Left hindlimb (tissue), 1 donor: ENCODE measurements at regions not wholly inside any gene's neighbourhood (a gene's known extent, or its start where the extent isn't known, plus 50 kb on each side); places are given as distances from the start of the nearest gene placed in this dataset.
"Not testable (repeated sequence)": the region's sequence is repeated elsewhere in the genome, so short reads cannot be mapped to it uniquely, and the experiment has no call there.

Experiments used
- DNase-seq: peaks from one replicate; pipeline ENCODE4 v3.0.0-alpha.2; 2018

DNA sequence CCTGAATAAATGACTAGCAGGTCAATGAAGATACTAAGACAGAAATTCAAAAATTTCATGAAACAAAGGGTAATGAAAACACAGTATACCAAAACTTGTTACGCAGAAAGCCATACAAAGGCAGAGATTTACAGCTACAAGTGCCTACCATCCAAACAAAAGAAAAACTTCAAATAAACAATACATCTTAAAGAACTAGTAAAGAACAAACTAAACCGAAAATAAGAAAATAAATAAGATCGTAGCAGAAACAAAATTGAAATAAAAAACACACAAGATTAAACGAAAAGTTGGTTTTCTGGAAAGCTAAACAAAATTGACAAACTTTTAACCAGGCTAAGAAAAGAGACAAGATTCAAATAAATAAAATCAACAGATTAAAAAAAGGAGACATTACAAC, 51.5 kb downstream of the VPREB1 start:
- DNase-seq, result not testable (repeated sequence)

DNA sequence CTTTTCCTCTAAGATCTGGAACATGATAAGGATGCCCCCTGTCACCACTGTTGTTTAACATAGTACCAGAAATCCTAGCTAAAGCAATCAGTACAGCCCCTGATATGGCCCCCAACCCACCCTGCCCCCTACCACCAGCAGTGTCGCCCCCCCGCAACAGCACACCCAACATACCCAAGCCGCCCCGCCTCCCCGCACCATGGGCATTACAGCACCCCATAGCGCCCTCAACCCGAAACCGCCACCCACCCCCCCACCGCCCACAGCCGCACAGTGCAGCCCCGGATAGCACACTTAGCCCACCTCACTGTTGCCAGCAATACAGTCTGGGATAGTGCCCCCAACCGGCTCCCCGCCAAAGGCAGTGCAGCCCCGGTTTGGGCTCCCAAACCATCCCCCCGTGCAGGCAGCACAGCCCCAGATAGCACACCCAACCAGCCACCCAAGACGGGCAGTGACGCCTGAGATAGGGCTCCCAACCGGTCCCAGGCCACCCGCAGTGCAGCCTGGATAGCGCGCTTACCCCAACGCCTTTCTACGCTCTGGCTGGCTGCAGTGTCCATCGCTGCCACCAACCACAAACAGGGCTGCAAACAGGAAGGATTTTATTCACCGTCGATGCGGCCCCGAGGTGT, 52.7 kb downstream of the VPREB1 start:
- peak; percentile 43 for DNase-seq

DNA sequence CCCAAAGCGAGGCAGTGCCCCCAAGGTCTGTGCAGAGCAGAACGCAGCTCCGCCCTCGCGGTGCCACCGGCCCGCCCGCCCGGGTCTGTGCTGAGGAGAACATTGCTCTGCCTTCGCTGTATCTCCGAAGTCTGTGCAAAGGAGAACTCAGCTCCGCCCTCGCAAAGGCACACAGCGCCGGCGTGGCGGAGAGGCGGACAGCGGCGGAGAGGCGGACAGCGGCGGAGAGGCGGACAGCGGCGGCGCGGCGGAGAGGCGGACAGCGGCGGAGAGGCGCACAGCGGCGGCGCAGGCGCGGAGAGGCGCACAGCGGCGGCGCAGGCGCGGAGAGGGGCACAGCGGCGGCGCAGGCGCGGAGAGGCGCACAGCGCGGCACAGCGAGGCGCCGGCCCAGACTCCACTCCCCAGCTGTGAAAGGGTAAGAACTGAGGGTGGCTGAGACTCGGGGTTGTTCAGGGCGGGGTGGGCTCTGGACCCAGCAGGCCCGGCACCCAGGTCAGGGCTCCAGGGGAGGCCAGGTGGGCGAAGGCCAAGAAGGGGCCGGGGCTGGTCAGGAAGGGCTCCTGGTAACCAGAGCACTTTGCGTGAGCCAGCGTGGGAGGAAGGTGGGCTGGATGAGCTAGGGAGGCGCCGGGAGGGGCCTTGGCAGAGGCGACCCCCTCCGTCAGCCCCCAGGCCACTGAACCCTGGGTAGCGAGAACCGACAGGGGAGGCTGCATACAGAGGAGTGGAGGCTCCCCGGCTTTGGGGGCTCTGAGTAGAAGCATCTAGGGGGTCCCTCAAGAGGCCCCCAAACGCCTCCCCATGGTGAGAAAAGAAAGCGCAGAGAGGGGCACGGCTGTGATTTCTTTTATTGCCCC, 53.4 kb downstream of the VPREB1 start:
- peak; percentile 81 for DNase-seq

DNA sequence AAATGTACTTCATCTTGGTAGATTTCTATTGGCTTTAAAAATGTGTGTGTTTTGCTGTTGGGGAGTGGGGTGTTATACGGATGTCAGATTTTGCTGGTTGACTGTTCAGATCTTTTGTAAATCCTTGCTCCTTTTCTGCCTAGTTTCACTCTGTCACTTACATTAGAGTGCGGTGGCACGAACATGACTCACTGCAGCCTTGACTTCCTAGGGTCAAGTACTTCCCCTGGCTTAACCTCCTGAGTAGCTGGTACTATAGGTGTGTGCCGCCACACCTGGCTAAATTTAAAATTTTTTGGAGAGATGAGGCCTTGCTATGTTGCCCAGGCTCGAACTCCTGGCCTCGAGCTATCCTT, 54.0 kb downstream of the VPREB1 start:
- DNase-seq, result not testable (repeated sequence)

DNA sequence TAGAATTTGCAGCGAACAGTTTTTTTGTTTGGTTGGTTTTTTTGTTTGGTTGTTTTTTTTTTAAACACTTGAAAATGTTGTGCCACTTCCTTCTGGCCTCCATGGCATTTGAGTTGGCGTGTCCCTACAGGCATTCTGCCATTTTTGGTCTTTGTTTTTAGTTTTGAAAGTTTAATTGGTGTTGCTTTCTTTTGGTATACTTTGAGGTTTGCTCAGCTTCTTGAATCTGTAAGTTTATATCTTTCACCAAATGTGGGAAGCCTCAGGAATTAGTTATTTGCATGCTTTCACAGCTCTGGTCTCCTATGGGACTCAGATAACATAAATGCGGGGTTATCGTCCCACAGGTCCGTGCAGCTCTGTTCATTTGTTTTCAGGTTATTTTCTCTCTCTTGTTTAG, 55.9 kb downstream of the VPREB1 start:
- DNase-seq, result not testable (repeated sequence)

DNA sequence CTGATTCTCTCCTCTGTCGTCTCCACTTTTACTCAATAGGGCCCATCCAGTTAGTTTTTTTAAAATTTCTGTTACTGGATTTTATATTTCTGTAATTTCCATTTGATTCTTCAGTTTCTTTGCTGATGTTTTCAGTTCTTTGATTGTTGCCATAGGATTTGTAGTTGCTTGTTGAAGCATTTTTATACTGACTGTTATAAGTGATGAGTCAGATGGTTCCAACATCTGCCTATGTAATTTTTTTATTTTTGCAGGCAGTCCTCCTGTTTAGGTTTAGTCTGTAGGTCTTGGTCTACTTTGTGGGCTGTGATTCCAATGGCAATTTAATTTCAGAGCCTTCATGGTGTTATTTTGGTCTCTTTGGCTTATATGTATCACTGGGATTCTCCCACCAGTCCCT, 56.4 kb downstream of the VPREB1 start:
- DNase-seq, result not testable (repeated sequence)

DNA sequence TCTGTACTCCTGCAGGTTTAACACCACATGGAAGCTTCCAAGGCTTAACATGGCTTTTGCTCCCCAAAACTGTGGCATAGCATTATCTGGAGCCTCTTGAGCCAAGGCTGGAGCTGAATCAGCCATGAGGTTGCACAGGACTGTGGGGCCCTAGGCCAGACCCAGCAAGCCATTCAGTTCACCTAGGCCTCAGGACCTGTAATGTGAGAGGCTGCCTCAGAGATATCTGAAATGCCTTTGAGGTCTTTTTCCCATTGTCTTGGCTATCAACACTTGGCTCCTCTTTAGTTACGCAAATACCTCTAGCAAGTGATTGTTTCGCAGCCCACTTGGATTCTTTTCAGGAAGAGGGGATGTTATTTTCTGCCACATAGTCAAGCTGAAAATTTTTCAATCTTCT, 72.0 kb downstream of the VPREB1 start:
- no peak for DNase-seq

DNA sequence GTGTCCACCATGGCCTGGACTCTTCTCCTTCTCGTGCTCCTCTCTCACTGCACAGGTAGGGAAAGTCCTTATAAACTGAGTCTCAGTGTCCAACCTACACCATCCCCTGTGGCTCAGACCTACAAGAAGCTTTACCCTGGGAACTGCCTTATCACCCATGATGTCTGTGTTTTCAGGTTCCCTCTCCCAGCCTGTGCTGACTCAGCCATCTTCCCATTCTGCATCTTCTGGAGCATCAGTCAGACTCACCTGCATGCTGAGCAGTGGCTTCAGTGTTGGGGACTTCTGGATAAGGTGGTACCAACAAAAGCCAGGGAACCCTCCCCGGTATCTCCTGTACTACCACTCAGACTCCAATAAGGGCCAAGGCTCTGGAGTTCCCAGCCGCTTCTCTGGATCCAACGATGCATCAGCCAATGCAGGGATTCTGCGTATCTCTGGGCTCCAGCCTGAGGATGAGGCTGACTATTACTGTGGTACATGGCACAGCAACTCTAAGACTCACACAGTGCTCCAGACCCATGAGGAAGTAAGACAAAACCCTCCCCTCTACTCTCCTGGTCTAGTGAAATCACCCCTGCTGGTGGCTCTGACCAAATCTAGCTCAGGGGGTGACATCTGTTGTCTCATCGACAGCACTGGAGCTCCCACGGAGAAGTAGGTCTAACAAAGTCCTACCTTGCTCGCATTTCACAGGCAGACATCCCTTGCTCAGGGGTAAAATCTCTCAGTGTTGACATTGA, 74.3 kb downstream of the VPREB1 start:
- DNase-seq, result no peak

DNA sequence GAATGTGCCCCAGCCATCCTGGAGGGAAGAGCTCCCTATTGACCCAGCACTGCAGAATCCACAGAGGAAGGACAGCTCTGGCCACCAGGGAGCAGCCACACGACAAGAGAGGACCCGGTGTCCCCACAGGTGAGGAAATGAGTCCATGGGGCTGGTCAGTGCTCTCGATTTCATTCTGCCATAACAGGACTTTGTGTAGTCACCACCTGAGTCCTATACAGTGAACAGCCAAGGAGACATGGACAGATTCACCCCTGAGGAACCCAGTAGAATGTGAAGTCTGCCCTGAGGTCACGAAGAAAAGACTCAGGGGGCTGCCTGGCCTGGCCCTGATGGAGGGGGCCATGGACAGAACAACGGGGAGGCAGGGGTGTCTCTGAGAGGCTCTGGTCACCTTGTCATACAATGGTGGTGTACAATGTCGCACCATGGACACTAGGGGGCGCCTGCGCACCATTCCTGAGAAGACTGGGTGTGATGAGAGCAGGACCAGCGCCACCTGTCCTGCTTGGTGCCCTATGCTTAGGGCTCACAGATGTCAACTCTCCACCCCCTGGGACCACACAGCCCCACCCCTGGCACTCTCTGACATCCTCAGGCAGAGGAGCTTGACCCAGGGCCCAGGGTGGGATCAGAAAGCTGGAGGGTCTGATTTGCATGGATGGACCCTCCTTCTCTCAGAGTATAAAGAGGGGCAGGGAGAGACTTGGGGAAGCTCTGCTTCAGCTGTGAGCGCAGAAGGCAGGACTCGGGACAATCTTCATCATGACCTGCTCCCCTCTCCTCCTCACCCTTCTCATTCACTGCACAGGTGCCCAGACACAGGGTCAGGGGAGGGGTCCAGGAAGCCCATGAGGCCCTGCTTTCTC, 77.4 kb downstream of the VPREB1 start:
- DNase-seq, result not testable (repeated sequence)

DNA sequence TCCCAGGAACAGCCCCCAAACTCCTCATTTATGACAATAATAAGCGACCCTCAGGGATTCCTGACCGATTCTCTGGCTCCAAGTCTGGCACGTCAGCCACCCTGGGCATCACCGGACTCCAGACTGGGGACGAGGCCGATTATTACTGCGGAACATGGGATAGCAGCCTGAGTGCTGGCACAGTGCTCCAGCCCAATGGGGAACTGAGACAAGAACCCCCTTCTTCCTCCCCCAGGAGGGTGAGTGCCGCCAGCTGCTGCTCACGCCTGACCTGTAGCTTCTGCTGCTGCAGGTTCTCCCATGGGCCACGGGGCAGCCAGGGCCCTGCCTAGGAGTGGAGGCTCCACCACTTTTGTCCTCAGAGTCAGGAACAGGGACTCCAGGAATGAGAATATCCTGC, 78.2 kb downstream of the VPREB1 start:
- DNase-seq, result no peak

DNA sequence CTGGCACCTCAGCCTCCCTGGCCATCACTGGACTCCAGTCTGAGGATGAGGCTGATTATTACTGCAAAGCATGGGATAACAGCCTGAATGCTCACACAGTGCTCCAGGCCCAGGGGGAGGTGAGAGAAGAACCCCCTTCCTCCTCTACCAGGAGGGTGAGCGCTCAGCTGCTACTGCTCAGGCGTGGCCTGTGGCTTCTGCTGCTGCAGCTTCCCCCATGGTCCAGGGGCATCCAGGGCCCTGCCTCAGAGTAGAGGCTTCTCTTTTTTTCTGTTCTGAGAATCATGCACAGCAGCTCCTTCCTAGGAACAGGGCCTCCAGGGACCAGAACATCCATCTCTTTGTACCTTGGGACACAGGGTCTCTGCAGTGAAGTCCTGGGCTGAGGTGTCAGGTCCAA, 83.1 kb downstream of the VPREB1 start:
- DNase-seq, result no peak

DNA sequence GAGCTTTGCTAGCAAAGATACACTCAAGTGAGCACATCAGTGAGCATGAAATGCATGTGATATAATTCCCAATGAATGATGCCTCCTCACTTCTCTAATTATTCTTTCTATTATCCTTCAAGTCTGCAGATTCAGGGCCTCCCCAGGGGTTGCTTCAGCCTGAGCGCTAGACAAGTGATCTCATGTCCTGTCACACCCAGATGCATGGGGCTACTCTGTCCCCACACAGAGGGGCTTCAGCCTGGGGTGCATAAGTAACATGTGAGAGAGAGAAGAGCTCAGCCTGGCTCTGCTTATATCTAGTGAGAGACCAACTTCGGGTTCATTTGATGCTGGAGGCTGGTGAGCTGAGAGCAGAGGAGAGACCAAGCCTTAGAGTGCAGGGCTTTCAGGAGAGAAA, 85.2 kb downstream of the VPREB1 start:
- DNase-seq, result no peak

DNA sequence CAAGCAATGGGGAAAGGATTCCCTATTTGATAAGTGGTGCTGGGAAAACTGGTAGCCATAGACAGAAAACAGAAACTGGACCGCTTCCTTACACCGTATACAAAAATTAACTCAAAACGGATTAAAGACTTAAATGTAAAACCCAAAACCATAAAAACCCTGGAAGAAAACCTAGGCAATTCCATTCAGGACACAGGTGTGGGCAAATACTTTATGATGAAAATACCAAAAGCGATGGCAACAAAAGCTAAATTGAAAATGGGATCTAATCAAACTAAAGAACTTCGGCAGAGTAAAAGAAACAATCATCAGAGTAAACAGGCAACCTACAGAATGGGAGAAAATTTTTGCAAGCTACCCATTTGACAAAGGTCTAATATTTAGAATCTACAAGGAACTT, 91.1 kb downstream of the VPREB1 start:
- not testable (repeated sequence) for DNase-seq

DNA sequence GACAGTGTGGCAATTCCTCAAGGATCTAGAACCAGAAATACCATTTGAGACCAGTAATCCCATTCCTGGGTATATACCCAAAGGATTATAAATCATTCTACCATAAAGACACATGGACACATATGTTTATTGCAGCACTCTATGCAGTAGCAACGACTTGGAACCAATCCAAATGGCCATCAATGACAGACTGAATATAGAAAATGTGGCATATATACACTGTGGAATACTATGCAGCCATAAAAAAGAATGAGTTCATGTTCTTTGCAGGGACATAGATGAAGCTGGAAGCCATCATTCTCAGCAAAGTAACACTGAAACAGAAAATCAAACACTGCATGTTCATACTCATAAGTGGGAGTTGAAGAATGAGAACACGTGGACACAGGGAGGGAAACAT, 91.7 kb downstream of the VPREB1 start:
- not testable (repeated sequence) for DNase-seq

DNA sequence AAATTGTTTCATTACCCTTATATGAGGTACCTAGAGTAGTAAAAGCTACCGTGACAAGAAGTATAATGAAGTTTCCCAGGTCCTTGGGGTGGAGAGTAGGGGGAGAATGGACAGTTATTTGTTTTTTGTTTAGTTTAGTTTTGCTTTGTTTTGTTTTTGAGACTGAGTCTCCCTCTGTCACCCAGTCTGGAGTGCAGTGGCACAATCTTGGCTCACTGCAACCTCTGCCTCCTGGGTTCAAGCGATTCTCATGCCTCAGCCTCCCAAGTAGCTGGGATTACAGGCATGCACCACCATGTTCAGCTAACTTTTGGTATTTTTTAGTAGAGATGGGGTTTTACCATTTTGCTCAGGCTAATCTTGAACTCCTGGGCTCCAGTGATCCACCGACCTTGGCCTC, 94.2 kb downstream of the VPREB1 start:
- not testable (repeated sequence) for DNase-seq

DNA sequence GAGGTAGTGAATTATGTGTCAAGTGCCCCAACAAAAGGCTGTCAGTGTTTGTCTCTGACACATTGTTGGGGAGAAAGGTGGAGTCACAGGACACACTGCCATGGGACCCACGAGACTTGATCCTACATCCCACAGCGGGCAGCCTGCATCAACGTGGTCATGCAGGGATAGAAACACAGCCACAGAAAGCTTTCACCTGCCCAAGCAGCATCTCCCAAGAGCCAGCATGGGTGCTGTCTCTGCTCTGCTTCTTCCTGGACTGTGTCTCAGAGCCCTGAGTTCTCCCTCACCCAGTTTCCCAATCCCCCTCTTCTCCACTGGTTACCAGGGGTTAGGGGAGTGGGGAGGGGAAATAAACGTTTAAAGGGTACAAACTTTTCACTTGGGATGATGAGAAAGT, 97.2 kb downstream of the VPREB1 start:
- no peak for DNase-seq

DNA sequence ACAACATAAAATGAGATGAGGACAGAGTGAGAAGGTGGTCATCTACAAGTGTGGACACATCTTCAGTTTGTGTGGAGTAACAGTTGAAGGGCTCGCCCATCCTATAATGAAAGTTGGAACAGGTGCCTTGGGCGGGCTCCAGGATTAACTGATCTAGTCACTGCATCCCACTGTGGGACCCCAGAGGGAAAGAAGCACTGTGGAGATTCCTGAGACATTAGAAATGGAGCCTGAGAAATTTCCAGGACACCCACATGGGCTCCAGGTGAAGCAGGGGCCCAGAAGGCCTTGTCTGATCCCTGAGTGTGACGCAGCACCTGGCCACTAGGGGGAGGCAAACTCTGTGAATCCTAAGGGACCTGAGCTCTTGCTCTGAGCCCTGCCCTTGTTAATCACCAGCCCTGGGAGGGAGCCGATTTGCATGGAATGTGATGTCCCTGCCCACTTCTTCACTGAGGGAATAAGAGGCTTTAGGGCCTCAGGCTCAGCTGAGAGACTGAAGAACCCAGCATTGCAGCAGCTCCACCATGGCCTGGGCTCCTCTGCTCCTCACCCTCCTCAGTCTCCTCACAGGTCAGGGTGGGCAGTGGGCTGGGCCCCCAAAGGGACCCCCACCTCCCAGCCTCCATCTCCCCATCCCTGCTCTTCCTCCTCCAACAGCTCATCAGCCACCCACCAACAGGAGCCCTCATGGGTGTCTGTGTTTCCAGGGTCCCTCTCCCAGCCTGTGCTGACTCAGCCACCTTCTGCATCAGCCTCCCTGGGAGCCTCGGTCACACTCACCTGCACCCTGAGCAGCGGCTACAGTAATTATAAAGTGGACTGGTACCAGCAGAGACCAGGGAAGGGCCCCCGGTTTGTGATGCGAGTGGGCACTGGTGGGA, 98.4 kb downstream of the VPREB1 start:
- no peak for DNase-seq

DNA sequence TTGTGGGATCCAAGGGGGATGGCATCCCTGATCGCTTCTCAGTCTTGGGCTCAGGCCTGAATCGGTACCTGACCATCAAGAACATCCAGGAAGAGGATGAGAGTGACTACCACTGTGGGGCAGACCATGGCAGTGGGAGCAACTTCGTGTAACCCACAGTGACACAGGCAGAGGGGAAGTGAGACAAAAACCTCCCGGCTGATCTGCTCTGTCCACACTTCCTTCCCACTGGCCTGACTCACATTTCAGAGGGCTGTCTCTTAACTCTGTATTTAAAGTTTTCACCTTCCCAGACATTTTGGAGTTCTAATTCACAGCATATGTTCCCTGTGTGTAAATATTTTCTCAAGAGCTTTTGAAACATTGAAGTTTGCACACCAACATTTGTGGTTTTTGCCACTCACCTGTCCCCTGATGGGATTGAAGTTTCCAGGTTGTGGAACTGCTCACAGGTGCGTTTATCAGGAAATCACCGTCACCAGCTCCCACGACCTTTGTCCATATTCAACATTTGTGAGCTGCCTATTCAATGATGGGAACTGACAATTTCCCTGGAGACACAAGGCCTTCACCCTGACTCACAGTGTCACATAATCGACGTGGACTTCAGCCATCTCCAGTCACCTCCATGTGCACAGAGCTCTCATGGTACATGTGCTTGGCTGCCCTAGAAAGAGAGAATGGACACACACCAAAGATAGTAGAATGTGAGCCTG, 99.2 kb downstream of the VPREB1 start:
- DNase-seq, result no peak

DNA sequence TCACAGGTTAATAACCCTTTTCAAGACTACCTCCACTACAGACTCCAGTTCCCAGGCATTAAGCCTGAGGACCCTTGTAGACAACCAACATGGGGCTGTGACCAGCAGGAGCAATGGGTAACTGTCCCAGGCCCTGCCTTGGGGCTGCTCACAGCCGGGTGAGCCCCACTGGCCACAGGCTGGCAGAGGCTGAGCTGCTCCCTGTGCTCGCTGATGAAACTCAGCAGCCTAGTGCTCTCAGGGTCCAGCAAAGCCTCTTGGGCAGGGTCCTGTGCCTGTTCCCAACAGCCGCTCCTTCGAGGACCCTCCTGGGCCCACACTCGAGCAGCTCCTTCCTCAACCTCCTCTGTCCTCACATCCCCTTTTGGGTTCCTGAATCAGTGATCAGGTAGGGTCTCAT, 99.8 kb downstream of the VPREB1 start:
- no peak for DNase-seq

DNA sequence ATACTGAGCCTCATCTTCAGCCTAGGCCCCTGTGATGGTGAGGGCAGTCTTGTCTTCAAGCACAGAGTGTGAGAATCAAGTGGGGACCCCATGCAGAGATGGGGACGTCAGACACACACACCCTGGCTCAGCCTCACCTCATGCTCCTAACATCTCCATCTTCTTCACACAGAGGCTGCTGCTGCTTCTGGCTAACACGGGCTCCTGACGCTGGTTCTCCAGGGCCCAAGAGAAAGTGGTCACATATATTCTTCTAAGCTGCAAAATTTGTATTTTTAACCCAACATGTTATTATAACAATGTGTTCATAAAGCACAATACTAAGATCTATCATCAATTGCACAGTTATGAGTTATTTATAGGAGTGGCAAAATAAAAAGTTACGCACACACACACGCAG, 101.2 kb downstream of the VPREB1 start:
- no peak for DNase-seq
